HG03432 (cell line): ENCODE measurements at regions not wholly inside any gene's neighbourhood (a gene's known extent, or its start where the extent isn't known, plus 50 kb on each side); places are given as distances from the start of the nearest gene placed in this dataset.

ENCODE experiments used
- ATAC-seq: cut with Tn5 transposase; IDR thresholded peaks from one replicate; pipeline ENCODE4 v1.9.1; 2021; ENCODE audit warnings: mild to moderate bottlenecking, moderate library complexity; ENCODE audit not compliant: unreplicated experiment

- no peak for ATAC-seq
These were observed 64.0 kb downstream of the BMP2 start for GRCh38 chr20:6831461-6831860.

- no peak for ATAC-seq
These were observed 65.3 kb downstream of the BMP2 start for GRCh38 chr20:6832811-6833210.

DNA sequence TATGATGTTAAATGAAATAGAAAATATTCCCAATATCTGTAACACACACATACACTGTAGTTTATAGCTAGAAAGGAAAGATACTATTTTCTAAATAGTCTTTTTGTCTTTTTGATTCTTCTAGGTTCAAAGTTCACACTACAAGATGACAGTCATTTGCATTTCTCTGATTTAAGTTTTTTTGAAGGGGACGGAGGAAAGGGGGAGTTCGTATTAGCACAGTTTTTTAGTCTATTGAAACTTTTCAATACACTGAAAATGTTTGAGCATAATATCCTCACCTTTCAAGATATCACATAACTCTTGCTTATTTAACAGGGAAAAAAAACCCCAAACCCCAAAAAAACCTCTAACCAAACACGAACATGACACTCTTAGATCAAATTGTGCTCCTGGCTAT is 68.1 kb downstream of the BMP2 start:
- ATAC-seq: no peak

- no peak for ATAC-seq
These were observed 69.4 kb downstream of the BMP2 start for GRCh38 chr20:6836821-6837374.

DNA sequence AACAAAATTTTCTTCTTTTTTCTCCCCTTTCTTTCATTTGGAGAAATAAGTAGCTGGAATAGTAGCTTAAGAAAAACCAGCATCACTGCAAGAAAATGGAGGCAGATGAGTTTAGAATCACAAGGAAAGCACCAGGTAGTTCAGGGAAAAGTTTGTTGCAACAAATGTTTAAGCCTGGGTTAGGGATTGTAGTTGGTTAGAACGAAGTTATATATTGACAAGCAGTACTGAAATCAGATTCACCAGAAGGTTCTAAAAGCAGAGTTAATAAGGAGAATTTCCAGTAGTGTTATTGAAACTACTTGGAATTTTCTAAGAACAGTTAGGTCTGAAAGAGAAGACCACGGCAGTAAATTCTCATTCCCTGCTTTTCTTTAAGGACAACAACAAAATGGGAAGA is 70.2 kb downstream of the BMP2 start:
- ATAC-seq: peak; percentile 33

- peak; percentile 88 for ATAC-seq
These were observed 70.8 kb downstream of the BMP2 start for GRCh38 chr20:6838181-6838826.

DNA sequence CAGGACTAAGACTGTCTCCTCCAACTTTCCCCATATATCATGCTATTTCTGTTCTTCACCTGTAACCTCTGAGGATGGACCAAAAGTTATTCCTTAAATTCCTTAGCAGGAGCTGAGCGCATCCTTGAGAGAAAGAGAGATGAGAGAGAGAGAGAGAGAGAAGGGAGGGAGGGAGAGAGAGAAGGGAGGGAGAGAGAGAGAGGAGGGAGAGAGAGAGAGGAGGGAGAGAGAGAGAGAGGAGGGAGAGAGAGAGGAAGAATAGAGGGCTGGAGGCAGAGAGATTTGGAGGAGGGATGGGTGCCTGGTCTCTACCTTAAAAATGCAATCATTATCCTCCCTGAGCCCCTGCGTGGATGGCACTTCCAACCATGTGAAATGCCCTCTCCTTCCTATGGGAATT is 73.6 kb downstream of the BMP2 start:
- no peak for ATAC-seq

- ATAC-seq: no peak
These were observed 77.7 kb downstream of the BMP2 start for GRCh38 chr20:6845141-6845540.

DNA sequence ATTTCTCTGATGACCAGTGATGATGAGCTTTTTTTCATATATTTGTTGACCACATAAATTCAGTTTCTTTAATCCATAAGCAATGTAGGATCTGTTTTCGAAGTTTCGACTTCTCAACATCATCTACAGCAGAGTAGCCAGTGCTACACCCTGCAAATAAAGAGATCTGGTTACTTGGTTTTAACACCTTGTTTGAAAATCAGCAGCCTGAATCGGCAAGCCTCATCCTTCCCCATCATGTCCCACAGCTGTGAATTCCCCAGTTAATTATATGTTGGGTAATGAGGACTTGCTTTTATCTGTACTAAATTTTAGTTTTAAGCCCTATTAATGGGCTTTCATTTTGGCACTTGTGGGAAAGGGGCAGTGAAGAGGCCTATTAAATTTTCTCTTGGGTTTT is 80.6 kb downstream of the BMP2 start:
- ATAC-seq: no peak

DNA sequence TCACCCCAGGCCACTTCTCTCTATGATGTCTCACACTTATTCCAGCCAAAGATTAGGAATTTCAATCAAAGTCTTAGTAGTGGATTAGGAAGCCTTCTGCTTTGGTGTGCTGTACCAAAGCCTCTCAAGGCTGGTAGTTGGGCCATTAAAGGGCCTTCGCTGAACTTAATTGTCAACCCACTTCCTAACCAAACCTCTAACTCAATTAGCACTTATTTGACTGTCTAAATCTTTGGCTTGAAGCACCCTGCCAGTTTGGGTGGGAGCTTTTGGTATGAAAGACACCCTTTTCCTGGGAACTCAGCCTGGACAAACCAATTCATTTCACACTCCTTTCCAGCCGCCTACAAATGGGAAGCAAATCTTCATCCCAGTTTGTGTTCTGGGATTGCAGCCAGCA is 81.5 kb downstream of the BMP2 start:
- ATAC-seq: no peak

DNA sequence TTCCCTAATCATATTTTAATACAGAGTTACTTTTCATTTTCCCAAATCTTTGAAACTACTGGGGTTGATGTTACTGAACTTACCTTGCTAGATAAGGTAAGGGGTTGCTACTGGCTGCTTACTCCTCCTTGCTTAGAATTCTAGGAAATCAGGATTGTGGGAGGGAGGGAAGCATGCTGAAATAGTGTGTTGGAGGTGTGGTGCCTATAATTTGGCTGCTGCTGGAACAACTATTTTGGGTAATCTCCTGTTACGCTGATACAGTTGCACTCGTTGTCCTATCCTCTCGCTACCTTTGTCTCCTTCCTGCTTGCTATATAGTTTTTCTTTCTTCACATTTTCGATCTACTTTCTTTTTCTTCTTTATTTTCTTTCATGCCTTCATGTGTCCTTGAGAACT is 83.7 kb downstream of the BMP2 start:
- ATAC-seq: no peak

- no peak for ATAC-seq
These were observed 85.0 kb downstream of the BMP2 start for GRCh38 chr20:6852478-6852877.

GRCh38 chr20:6855104-6855503 is 87.6 kb downstream of the BMP2 start:
- no peak for ATAC-seq

DNA sequence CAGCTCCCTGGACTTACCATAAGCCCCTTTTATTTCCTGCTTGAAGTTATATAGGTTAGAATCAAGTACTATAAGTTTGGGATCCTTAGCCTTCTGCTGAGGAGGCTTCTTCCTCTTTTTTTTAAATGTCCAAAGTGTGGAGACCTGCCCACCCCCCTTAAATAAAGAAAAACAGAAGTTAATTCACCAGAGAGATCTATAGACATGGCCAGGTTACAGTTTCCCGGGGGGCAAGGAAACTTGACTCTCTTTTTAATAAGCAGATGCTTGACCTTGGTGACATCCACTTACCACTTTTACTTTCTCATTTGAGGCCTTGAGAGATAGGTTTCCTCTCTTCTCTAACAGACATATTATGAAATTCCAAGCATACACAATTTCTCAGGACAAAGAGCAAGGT is 88.3 kb downstream of the BMP2 start:
- no peak for ATAC-seq

- no peak for ATAC-seq
These were observed 90.4 kb downstream of the BMP2 start for GRCh38 chr20:6857927-6858326.

DNA sequence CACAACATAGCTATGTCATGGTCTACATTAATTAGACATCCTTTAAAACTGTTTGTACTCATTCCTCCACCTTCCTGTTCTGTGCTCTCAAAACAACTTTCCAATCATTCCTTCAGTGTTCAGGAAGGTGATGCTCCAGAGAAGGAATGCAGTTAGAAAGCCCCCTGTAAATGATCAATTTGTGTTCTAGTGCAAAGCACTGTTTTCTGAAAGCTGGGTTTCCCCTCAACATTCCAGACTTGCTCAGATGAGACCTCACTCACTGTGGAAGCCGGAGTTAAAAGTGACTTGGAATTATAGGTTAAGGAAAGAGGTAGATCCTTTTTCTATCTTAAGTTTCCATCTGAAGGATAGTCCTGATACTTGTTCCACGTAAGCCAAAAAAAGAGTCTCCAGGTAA is 95.9 kb downstream of the BMP2 start:
- no peak for ATAC-seq

GRCh38 chr20:6863798-6864201 is 96.3 kb downstream of the BMP2 start:
- no peak for ATAC-seq

DNA sequence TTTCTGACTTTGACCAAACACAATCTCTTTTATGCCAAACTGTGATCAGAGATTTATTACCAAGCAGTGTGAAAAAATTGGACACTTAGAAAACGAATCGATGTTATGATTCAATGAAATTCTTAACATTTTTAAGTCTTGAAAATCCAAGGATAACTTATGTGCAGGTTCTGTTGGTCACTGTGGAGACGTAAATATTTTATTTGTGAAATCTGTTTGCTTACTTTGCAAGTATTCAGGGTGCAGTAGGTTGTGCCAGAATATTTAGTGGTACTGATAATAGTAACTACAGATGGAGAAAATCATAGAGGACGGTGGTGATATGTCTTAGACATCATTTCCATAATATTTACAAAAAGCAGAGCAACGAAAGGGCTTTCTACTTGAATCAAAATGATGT is 97.3 kb downstream of the BMP2 start:
- ATAC-seq: no peak

DNA sequence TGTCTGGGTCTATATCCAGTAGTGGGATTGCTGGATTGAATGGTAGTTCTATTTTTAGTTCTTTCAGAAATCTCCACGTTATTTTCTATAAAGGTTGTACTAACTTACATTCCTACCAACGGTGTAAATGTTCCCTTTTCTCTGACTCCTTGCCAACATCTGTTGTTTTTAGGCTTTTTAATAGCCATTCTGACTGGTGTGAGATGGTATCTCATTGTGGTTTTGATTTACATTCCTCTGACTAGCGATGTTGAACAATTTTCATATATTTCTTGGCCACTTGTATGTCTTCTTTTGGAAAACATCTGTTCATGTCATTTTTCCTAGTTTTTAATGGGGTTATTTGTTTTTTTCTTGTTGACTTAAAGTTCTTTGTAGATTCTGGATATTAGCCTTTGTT is 99.3 kb downstream of the BMP2 start:
- no peak for ATAC-seq

- ATAC-seq: no peak
These were observed 101.4 kb downstream of the BMP2 start for GRCh38 chr20:6868861-6869260.

DNA sequence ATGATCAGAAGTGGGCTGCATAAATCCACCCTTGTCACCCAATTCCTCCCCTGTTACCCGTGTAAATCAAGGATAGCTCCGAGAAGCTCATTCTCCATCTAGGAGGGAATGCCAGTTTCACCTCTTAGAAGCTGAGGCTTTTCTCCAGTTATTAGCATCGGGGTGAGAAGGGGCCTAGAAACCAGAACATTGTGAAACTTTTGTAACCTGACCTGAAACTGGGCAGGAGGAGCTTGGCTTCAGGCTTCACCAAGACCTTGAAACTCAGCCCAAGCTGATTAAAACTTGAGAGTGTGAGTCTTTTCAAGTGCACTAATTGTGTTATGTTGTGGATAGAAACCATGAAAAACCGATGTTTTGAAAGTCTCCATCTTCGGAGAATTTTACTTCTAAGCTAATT is 103.1 kb downstream of the BMP2 start:
- ATAC-seq: no peak

DNA sequence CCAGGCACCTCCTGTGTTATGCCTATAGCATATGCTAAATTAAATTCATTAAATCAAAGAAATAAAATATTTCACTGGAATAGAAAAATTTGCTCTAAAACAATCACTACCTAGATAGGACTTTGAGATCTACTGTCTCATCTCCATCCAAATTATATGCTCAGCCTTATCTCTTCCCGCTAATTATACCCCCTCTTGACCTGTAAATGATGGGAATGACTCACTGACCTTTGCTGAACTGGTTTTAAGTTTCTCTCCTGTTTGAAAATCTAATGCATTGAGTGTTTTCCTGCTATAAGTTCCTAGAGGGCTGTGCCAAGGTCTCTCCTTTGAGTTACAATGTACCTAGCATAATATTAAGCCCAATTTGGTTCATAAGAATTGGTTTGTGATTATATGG is 110.1 kb downstream of the BMP2 start:
- no peak for ATAC-seq
